HL-60/S4 (cell line): ENCODE measurements at regions not wholly inside any gene's neighbourhood (a gene's known extent, or its start where the extent isn't known, plus 50 kb on each side); places are given as distances from the start of the nearest gene placed in this dataset.
"Not testable (repeated sequence)": the region's sequence is repeated elsewhere in the genome, so short reads cannot be mapped to it uniquely, and the experiment has no call there.

Experiments
- in situ Hi-C: fragments of 300-500 bp; cut with MboI; formaldehyde crosslinking; loops from 2 replicates; pipeline ENCODE4 v1.14.3; 2022; ENCODE audit warnings: low sequenced_read_pairs

GRCh38 chr20:55175081-55175480 is 699.7 kb downstream of the DOK5 start:
- in situ Hi-C loops, result no loop called here

- in situ Hi-C loops, result no loop called here
These were observed 699.2 kb downstream of the DOK5 start for GRCh38 chr20:55174635-55175034.

- in situ Hi-C loops, result no loop called here
These were observed 698.8 kb downstream of the DOK5 start for GRCh38 chr20:55174172-55174571.

- in situ Hi-C loops, result no loop called here
These were observed 698.2 kb downstream of the DOK5 start for GRCh38 chr20:55173601-55174000.

- in situ Hi-C loops, result no loop called here
These were observed 697.1 kb downstream of the DOK5 start for GRCh38 chr20:55172310-55173002.

- in situ Hi-C loops, result no loop called here
These were observed 690.7 kb downstream of the DOK5 start for GRCh38 chr20:55166063-55166462.

GRCh38 chr20:55160996-55161395 is 685.6 kb downstream of the DOK5 start:
- in situ Hi-C loops, result no loop called here

GRCh38 chr20:55160037-55160436 is 684.6 kb downstream of the DOK5 start:
- in situ Hi-C loops, result no loop called here

- in situ Hi-C loops, result no loop called here
These were observed 683.8 kb downstream of the DOK5 start for GRCh38 chr20:55159230-55159629.

- in situ Hi-C loops, result no loop called here
These were observed 683.1 kb downstream of the DOK5 start for GRCh38 chr20:55158446-55158845.

GRCh38 chr20:55155360-55155759 is 680.0 kb downstream of the DOK5 start:
- in situ Hi-C loops, result no loop called here

- in situ Hi-C loops, result no loop called here
These were observed 677.7 kb downstream of the DOK5 start for GRCh38 chr20:55153001-55153645.

GRCh38 chr20:55151171-55151570 is 675.8 kb downstream of the DOK5 start:
- in situ Hi-C loops, result no loop called here

GRCh38 chr20:55143601-55144000 is 668.2 kb downstream of the DOK5 start:
- in situ Hi-C loops, result no loop called here

- in situ Hi-C loops, result no loop called here
These were observed 667.5 kb downstream of the DOK5 start for GRCh38 chr20:55142932-55143331.

GRCh38 chr20:55140631-55141030 is 665.2 kb downstream of the DOK5 start:
- in situ Hi-C loops, result no loop called here

GRCh38 chr20:55139173-55139765 is 663.9 kb downstream of the DOK5 start:
- in situ Hi-C loops, result no loop called here

GRCh38 chr20:55135923-55136322 is 660.5 kb downstream of the DOK5 start:
- in situ Hi-C loops, result no loop called here

GRCh38 chr20:55132523-55132922 is 657.1 kb downstream of the DOK5 start:
- in situ Hi-C loops, result no loop called here

- in situ Hi-C loops, result not testable (repeated sequence)
These were observed 642.2 kb downstream of the DOK5 start for GRCh38 chr20:55117577-55117976.

- in situ Hi-C loops, result no loop called here
These were observed 641.2 kb downstream of the DOK5 start for GRCh38 chr20:55116598-55116997.

GRCh38 chr20:55103188-55103587 is 627.8 kb downstream of the DOK5 start:
- in situ Hi-C loops, result no loop called here
